Vagina (tissue), 2 donors: ENCODE measurements at regions not wholly inside any gene's neighbourhood (a gene's known extent, or its start where the extent isn't known, plus 50 kb on each side); places are given as distances from the start of the nearest gene placed in this dataset.
A peak's percentile ranks its signal among the peaks of the same experiment; 100 is the strongest.

Experiments used
- DNase-seq, 2 donors: peaks; one replicate each; pipeline ENCODE4 v3.0.0-alpha.2; 2017; ENCODE audit errors: extremely low spot score in 2 of 2
- H3K27ac ChIP-seq: fragments of 200-600 bp; sonication (generic); one replicate; pipeline ENCODE4 v1.5.1; 2019
- H3K27me3 ChIP-seq: fragments of 200-600 bp; sonication (generic); one replicate; pipeline ENCODE4 v1.5.1; 2019
- H3K36me3 ChIP-seq, 2 donors: fragments of 200-600 bp; sonication (generic); one replicate each; pipeline ENCODE4 v1.5.1; 2017 to 2019
- H3K4me1 ChIP-seq: fragments of 200-600 bp; sonication (generic); one replicate; pipeline ENCODE4 v1.5.1; 2019
- H3K4me3 ChIP-seq, 2 donors: fragments of 200-600 bp; sonication (generic); 1 replicate in 1 of 2; 2 replicates in 1 of 2; pipeline ENCODE4 v1.5.1; 2016 to 2019
- H3K9me3 ChIP-seq: fragments of 200-600 bp; sonication (generic); one replicate; pipeline ENCODE4 v1.5.1; 2019
- CTCF ChIP-seq, 3 experiments: fragments of 450-650 bp in 2 of 3; fragments of 200-600 bp in 1 of 3; sonication (generic) in 1 of 3; IDR thresholded peaks; one replicate each; pipeline ENCODE4 v1.5.1; 2017 to 2019; ENCODE audit warnings: antibody characterized with exemption in 3 of 3, mild to moderate bottlenecking in 2 of 3, moderate library complexity in 2 of 3
- POLR2A ChIP-seq, 2 donors: fragments of 450-650 bp; IDR thresholded peaks; one replicate each; pipeline ENCODE4 v1.6.1; 2017; ENCODE audit warnings: antibody characterized with exemption in 2 of 2, mild to moderate bottlenecking in 2 of 2, moderate library complexity in 2 of 2
- POLR2AphosphoS5 ChIP-seq, 2 donors: sonication (generic); formaldehyde crosslinking; IDR thresholded peaks; one replicate each; pipeline ENCODE4 v1.9.0; 2017; ENCODE audit warnings: antibody characterized with exemption in 2 of 2, mild to moderate bottlenecking in 2 of 2, low read depth in 1 of 2; ENCODE audit not compliant: insufficient read depth in 1 of 2
- intact Hi-C: fragments of 100-400 bp; cut with DNase I; formaldehyde crosslinking; loops from one replicate; pipeline ENCODE4 v1.15.1; 2023

DNA sequence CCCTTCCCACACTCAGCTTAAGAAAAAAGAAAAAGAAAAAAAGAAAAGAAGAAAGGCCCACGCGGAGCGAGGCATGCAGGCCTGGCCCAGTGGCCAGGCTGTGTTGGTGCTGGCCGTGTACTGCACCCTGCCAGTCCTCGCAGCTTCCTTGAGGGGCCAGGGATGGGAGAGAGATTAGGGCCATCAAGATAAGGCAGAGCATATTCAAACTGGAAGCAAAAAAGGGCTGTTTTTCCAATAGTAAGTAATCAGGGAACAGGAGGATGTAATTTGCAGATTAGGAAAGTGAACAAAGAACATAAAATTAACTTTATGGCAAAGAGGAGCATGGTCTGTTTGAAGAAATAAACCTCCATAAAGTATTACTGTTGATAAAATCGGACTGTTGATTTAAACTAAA, 319.6 kb upstream of the CLINT1 start:
- Histone ChIP-seq H3K27me3 (no peaks in the 10 kb centered on the region), H3K4me1 (peaks cover 13% of the 10 kb centered on the region), H3K36me3 (no peaks in the 10 kb centered on the region), H3K27ac (no peak overlapping the region), H3K9me3 (no peaks in the 10 kb centered on the region), H3K4me3 (no peak overlapping the region)
- intact Hi-C loops = loop anchor here (5.0 kb wide), 2 partner anchors 514 to 864 kb away; no protein-coding TSS in a partner anchor
- no peak for DNase-seq
- TF ChIP-seq CTCF (IDR thresholded peaks at IDR 0.05) (no peak), POLR2A (IDR thresholded peaks at IDR 0.05) (no peak), POLR2AphosphoS5 (IDR thresholded peaks at IDR 0.05; ENCODE audit: insufficient read depth in 1 of 2, low read depth in 1 of 2) (no peak)

DNA sequence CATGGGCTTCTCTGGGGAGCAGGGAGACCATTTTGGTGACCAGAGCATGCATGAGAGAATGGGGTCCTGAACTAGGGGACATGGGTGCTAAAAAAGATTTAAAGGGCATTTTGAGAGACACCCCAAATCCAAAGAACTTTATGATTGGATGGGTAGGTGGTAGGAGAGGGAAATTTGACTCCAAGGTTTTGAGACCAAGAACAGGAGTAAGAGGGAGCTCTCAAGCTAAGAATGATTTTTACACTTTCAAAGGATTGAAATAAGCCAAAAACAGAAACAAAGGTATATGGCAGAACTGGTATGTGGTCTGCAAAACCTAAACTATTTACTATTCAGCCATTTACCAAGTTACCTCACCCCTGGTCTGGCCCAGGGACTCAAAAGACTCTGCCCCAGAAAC, 318.2 kb upstream of the CLINT1 start:
- no peak overlapping the region for H3K4me3 ChIP-seq
- no peak for DNase-seq
- intact Hi-C loops = loop anchor here (5.0 kb wide), 2 partner anchors 515 to 865 kb away; no protein-coding TSS in a partner anchor
- TF ChIP-seq CTCF (IDR thresholded peaks at IDR 0.05) (no peak), POLR2AphosphoS5 (IDR thresholded peaks at IDR 0.05; ENCODE audit: insufficient read depth in 1 of 2, low read depth in 1 of 2) (no peak), POLR2A (IDR thresholded peaks at IDR 0.05) (no peak)
- no peaks in the 10 kb centered on the region for H3K27me3 ChIP-seq
- H3K27ac ChIP-seq = no peak overlapping the region
- no peaks in the 10 kb centered on the region for H3K9me3 ChIP-seq
- H3K4me1 ChIP-seq = peaks cover 13% of the 10 kb centered on the region
- H3K36me3 ChIP-seq = no peaks in the 10 kb centered on the region

- Histone ChIP-seq H3K27ac (peak overlapping the region; percentile 33), H3K9me3 (no peaks in the 10 kb centered on the region), H3K36me3 (no peaks in the 10 kb centered on the region), H3K4me1 (peaks cover 13% of the 10 kb centered on the region), H3K4me3 (no peak overlapping the region), H3K27me3 (no peaks in the 10 kb centered on the region)
- intact Hi-C loops = loop anchor here (5.0 kb wide), 2 partner anchors 516 to 866 kb away; no protein-coding TSS in a partner anchor
- TF ChIP-seq POLR2A (IDR thresholded peaks at IDR 0.05) = no peak
- TF ChIP-seq POLR2AphosphoS5 (IDR thresholded peaks at IDR 0.05; ENCODE audit: insufficient read depth in 1 of 2, low read depth in 1 of 2) = no peak
- no peak for TF ChIP-seq CTCF (IDR thresholded peaks at IDR 0.05)
- no peak for DNase-seq
Measured at GRCh38 chr5:158175934-158176481, 317.1 kb upstream of the CLINT1 start.

DNA sequence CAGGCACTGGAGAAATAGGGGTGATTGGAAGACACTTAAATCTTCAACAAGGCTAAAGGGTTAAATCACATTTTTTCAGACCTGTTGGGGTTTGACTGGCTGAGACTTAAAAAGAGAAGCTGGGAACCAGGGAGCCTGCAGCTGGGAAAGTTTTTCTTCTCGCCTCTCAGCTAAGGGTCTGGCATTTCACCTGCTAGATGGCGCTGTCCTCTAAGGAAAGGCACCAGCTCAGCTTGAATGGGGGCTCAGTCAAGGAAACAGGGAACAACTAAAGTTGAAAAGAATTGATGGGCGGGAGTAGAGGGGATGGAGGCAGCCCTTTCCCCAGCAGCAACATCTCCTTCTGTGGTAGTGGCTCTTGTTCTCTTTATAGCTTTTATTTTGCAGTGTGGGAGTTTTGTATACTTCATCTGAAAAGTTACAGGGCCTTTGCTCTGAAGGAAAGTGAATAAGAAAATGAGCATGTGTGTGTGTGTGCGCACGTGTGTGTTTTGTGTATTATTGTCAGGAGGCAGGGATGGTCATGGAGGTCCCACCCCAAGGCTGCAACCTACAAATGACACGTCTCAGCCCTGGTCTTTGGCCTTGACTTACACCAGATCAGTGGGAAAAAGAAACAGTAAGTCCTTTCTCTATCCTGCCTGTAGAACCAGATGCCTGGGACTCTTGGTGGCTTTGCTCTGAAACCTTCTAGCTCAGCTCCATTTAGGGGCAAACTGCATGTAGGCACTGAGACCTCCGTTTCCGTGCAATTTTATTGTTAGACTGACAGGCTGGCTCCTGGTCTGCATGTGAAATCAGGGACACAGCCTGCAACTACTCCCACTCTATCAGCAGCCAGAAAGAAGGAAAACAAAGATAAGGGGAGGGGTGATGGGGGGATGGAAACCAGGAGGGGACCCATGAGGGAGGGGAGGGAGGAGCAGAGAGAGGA, 316.2 kb upstream of the CLINT1 start:
- intact Hi-C loops = loop anchor here (5.0 kb wide), 3 partner anchors 517 to 1722 kb away; no protein-coding TSS in a partner anchor
- peak; percentile 6 to 80 (median 57) for TF ChIP-seq CTCF (IDR thresholded peaks at IDR 0.05)
- TF ChIP-seq POLR2AphosphoS5 (IDR thresholded peaks at IDR 0.05; ENCODE audit: insufficient read depth in 1 of 2, low read depth in 1 of 2) = no peak

More for the DNA sequence above, 316.2 kb upstream of the CLINT1 start:
- Histone ChIP-seq H3K27me3 (no peaks in the 10 kb centered on the region), H3K4me3 (no peak overlapping the region), H3K4me1 (peaks cover 13% of the 10 kb centered on the region), H3K27ac (peak overlapping the region; percentile 33), H3K9me3 (no peaks in the 10 kb centered on the region), H3K36me3 (no peaks in the 10 kb centered on the region)
- DNase-seq = no peak
